ENCODE measurements at regions not wholly inside any gene's neighbourhood (a gene's known extent, or its start where the extent isn't known, plus 50 kb on each side); places are given as distances from the start of the nearest gene placed in this dataset.

DNA sequence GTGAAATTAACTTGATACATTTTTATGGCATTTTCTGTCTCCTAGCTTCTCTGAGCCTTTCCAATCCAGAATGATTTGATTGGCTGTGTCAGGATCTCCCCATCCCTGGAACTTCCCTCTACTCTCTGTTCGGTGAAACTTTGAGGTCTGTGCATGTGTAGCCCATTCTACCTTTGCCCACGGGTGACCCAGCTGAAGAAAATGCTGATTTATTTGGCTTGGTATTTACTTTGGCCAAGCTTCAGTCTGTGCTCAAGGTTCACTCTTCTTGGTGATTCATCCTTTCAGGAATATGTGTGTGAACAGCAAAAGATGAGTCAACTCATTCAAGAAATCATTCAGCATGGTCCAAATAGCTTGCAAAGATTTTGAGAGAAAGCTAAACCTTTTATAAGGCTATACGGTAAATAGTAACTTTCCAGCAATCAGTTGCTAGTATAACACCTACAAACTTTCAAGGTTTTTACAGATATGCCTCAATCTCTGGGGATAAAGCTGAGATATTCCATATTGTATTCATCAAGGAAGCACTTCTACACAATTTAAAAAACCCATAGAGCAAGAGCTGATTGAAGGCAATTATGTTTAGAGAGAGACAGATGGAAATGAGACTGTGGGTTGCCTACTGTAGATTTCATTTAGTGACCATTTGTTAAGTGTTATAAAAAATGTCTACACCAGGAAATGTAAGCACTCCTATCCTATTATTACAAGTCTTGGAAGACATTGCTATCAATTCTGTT lies 233.9 kb upstream of the CXXC4 start:
- Histone ChIP-seq H3K4me3 (no peak overlapping the region), H3K79me2 (replicated peaks; ENCODE audit: insufficient read depth) (no peaks in the 10 kb centered on the region), H4K20me1 (replicated peaks; ENCODE audit: insufficient read depth) (no peaks in the 10 kb centered on the region), H3K36me3 (ENCODE audit: insufficient read depth) (no peaks in the 10 kb centered on the region), H3K27ac (ENCODE audit: low read depth) (no peak overlapping the region), H3K4me1 (ENCODE audit: insufficient read depth) (no peaks in the 10 kb centered on the region), H3K27me3 (ENCODE audit: insufficient read depth) (no peaks in the 10 kb centered on the region), H3F3A (replicated peaks; ENCODE audit: low read depth) (no peaks in the 10 kb centered on the region), H3K4me2 (no peak overlapping the region), H3K9me2 (ENCODE audit: insufficient read depth) (no peaks in the 10 kb centered on the region), H2AFZ (no peak overlapping the region)
- no peak for ATAC-seq
- H3K27me3 Mint-ChIP-seq (ENCODE audit: insufficient read depth, low read depth, poor library complexity): no peaks in the 10 kb centered on the region
- DNase-seq (ENCODE audit: low spot score): no peak
- H3K27ac Mint-ChIP-seq: no peak overlapping the region
- no peaks in the 10 kb centered on the region for H3K36me3 Mint-ChIP-seq (ENCODE audit: low read depth)
- no peaks in the 10 kb centered on the region for H3K4me1 Mint-ChIP-seq
- TF ChIP-seq, protein P1, sequence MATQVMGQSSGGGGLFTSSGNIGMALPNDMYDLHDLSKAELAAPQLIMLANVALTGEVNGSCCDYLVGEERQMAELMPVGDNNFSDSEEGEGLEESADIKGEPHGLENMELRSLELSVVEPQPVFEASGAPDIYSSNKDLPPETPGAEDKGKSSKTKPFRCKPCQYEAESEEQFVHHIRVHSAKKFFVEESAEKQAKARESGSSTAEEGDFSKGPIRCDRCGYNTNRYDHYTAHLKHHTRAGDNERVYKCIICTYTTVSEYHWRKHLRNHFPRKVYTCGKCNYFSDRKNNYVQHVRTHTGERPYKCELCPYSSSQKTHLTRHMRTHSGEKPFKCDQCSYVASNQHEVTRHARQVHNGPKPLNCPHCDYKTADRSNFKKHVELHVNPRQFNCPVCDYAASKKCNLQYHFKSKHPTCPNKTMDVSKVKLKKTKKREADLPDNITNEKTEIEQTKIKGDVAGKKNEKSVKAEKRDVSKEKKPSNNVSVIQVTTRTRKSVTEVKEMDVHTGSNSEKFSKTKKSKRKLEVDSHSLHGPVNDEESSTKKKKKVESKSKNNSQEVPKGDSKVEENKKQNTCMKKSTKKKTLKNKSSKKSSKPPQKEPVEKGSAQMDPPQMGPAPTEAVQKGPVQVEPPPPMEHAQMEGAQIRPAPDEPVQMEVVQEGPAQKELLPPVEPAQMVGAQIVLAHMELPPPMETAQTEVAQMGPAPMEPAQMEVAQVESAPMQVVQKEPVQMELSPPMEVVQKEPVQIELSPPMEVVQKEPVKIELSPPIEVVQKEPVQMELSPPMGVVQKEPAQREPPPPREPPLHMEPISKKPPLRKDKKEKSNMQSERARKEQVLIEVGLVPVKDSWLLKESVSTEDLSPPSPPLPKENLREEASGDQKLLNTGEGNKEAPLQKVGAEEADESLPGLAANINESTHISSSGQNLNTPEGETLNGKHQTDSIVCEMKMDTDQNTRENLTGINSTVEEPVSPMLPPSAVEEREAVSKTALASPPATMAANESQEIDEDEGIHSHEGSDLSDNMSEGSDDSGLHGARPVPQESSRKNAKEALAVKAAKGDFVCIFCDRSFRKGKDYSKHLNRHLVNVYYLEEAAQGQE (IDR thresholded peaks at IDR 0.05; ENCODE audit: unreplicated experiment): no peak
- TF ChIP-seq CREB1 (CRISPR knock-in tag; IDR thresholded peaks at IDR 0.05; ENCODE audit: low read depth) (no peak), POLR2AphosphoS5 (IDR thresholded peaks at IDR 0.05; ENCODE audit: low read depth) (no peak), STAT1 (IDR thresholded peaks at IDR 0.05; ENCODE audit: unreplicated experiment) (no peak), JUNB (IDR thresholded peaks at IDR 0.05; ENCODE audit: unreplicated experiment) (no peak)
- TF ChIP-seq, protein P2, sequence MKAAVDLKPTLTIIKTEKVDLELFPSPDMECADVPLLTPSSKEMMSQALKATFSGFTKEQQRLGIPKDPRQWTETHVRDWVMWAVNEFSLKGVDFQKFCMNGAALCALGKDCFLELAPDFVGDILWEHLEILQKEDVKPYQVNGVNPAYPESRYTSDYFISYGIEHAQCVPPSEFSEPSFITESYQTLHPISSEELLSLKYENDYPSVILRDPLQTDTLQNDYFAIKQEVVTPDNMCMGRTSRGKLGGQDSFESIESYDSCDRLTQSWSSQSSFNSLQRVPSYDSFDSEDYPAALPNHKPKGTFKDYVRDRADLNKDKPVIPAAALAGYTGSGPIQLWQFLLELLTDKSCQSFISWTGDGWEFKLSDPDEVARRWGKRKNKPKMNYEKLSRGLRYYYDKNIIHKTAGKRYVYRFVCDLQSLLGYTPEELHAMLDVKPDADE (IDR thresholded peaks at IDR 0.05): no peak
- TF ChIP-seq, protein P3, sequence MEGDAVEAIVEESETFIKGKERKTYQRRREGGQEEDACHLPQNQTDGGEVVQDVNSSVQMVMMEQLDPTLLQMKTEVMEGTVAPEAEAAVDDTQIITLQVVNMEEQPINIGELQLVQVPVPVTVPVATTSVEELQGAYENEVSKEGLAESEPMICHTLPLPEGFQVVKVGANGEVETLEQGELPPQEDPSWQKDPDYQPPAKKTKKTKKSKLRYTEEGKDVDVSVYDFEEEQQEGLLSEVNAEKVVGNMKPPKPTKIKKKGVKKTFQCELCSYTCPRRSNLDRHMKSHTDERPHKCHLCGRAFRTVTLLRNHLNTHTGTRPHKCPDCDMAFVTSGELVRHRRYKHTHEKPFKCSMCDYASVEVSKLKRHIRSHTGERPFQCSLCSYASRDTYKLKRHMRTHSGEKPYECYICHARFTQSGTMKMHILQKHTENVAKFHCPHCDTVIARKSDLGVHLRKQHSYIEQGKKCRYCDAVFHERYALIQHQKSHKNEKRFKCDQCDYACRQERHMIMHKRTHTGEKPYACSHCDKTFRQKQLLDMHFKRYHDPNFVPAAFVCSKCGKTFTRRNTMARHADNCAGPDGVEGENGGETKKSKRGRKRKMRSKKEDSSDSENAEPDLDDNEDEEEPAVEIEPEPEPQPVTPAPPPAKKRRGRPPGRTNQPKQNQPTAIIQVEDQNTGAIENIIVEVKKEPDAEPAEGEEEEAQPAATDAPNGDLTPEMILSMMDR (conservative IDR thresholded peaks at IDR 0.05; ENCODE audit: low read depth in 2 of 2): no peak
- H3K4me3 Mint-ChIP-seq: no peak overlapping the region
- H3K9me3 Mint-ChIP-seq: no peaks in the 10 kb centered on the region

DNA sequence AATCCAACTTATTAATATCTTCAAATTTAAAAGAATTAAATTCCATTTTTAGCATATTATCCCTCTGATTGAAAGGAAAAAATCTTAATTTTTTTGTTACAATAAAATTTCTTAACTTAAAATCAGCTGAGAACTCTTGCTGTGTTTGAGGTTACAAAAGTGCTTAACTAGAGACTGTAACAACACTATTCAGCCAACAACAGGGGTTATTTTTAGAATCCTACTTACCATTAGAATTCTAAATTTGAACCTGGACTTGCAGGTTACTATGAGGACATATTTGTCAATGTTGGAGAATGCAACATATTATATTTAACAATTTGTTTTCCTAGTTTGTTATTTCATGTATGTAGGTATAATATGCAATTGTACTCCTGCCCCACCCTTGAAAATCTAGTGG lies 238.1 kb upstream of the CXXC4 start:
- ATAC-seq: no peak
- Histone ChIP-seq H3K79me2 (replicated peaks; ENCODE audit: insufficient read depth) (no peaks in the 10 kb centered on the region), H3K4me3 (no peak overlapping the region), H3K27me3 (ENCODE audit: insufficient read depth) (no peaks in the 10 kb centered on the region), H3F3A (replicated peaks; ENCODE audit: low read depth) (no peaks in the 10 kb centered on the region), H4K20me1 (replicated peaks; ENCODE audit: insufficient read depth) (no peaks in the 10 kb centered on the region), H3K4me1 (ENCODE audit: insufficient read depth) (0 out of 2 replicates have a peak, but pooled peaks cover 2% of the 10 kb centered on the region), H3K4me2 (no peak overlapping the region), H3K36me3 (ENCODE audit: insufficient read depth) (no peaks in the 10 kb centered on the region), H3K9me2 (ENCODE audit: insufficient read depth) (no peaks in the 10 kb centered on the region), H3K27ac (ENCODE audit: low read depth) (no peak overlapping the region), H2AFZ (no peak overlapping the region)
- H3K27ac Mint-ChIP-seq: no peak overlapping the region
- H3K27me3 Mint-ChIP-seq (ENCODE audit: insufficient read depth, low read depth, poor library complexity): no peaks in the 10 kb centered on the region
- H3K4me1 Mint-ChIP-seq: peaks cover 3% of the 10 kb centered on the region
- H3K4me3 Mint-ChIP-seq: no peak overlapping the region
- DNase-seq (ENCODE audit: low spot score): no peak
- H3K9me3 Mint-ChIP-seq: no peaks in the 10 kb centered on the region
- H3K36me3 Mint-ChIP-seq (ENCODE audit: low read depth): no peaks in the 10 kb centered on the region
- TF ChIP-seq EZH2 (IDR thresholded peaks at IDR 0.05; ENCODE audit: low read depth, unreplicated experiment): no peak
- TF ChIP-seq CREB1 (CRISPR knock-in tag; IDR thresholded peaks at IDR 0.05; ENCODE audit: low read depth): no peak
- TF ChIP-seq, protein P2 (IDR thresholded peaks at IDR 0.05): no peak
